ENCODE measurements at regions not wholly inside any gene's neighbourhood (a gene's known extent, or its start where the extent isn't known, plus 50 kb on each side); places are given as distances from the start of the nearest gene placed in this dataset.

GRCh38 chr13:99843872-99844271 is 127.7 kb downstream of the ZIC5 start:
- Histone ChIP-seq H3K9me3 (ENCODE audit: insufficient read depth, low read length, severe bottlenecking) (no peaks in the 10 kb centered on the region), H3K27ac (ENCODE audit: low read length) (no peak overlapping the region), H3K9ac (ENCODE audit: low read depth, low read length) (no peak overlapping the region), H3K27me3 (ENCODE audit: insufficient read depth, low read length, poor library complexity) (no peaks in the 10 kb centered on the region), H3K4me1 (ENCODE audit: insufficient read depth, low read length) (no peaks in the 10 kb centered on the region), H3K36me3 (ENCODE audit: insufficient read depth, low read length) (no peaks in the 10 kb centered on the region), H3K79me2 (ENCODE audit: insufficient read depth, low read length) (no peaks in the 10 kb centered on the region), H2AFZ (ENCODE audit: low read depth, low read length) (no peak overlapping the region), H3K4me2 (ENCODE audit: insufficient read depth, low read length) (no peak overlapping the region), H3K4me3 (ENCODE audit: low read depth in 1 of 2, low read length in 2 of 2) (no peak overlapping the region), H4K20me1 (ENCODE audit: insufficient read depth, low read length) (no peaks in the 10 kb centered on the region)
- DNase-seq = no peak
- ATAC-seq (ENCODE audit: insufficient read depth, low read depth) = no peak
- TF ChIP-seq, protein P1, sequence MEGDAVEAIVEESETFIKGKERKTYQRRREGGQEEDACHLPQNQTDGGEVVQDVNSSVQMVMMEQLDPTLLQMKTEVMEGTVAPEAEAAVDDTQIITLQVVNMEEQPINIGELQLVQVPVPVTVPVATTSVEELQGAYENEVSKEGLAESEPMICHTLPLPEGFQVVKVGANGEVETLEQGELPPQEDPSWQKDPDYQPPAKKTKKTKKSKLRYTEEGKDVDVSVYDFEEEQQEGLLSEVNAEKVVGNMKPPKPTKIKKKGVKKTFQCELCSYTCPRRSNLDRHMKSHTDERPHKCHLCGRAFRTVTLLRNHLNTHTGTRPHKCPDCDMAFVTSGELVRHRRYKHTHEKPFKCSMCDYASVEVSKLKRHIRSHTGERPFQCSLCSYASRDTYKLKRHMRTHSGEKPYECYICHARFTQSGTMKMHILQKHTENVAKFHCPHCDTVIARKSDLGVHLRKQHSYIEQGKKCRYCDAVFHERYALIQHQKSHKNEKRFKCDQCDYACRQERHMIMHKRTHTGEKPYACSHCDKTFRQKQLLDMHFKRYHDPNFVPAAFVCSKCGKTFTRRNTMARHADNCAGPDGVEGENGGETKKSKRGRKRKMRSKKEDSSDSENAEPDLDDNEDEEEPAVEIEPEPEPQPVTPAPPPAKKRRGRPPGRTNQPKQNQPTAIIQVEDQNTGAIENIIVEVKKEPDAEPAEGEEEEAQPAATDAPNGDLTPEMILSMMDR (IDR thresholded peaks at IDR 0.05; ENCODE audit: borderline replicate concordance, extremely low read depth, low read length, poor library complexity, severe bottlenecking) = no peak

- H3K79me2 ChIP-seq (ENCODE audit: insufficient read depth, low read length) = no peaks in the 10 kb centered on the region
- no peak overlapping the region for H3K27ac ChIP-seq (ENCODE audit: low read length)
- H3K9me3 ChIP-seq (ENCODE audit: insufficient read depth, low read length, severe bottlenecking) = no peaks in the 10 kb centered on the region
- TF ChIP-seq EZH2 (IDR thresholded peaks at IDR 0.05; ENCODE audit: borderline replicate concordance, low read depth, low read length, severe bottlenecking) = no peak
- TF ChIP-seq, protein P1 (IDR thresholded peaks at IDR 0.05; ENCODE audit: borderline replicate concordance, extremely low read depth, low read length, poor library complexity, severe bottlenecking) = no peak
- no peak overlapping the region for H2AFZ ChIP-seq (ENCODE audit: low read depth, low read length)
- no peak overlapping the region for H3K9ac ChIP-seq (ENCODE audit: low read depth, low read length)
- H3K4me3 ChIP-seq (ENCODE audit: low read depth in 1 of 2, low read length in 2 of 2) = no peak overlapping the region
- no peak overlapping the region for H3K4me2 ChIP-seq (ENCODE audit: insufficient read depth, low read length)
- ATAC-seq (ENCODE audit: insufficient read depth, low read depth) (no peak), DNase-seq (no peak)
- H3K4me1 ChIP-seq (ENCODE audit: insufficient read depth, low read length) = no peaks in the 10 kb centered on the region
- no peaks in the 10 kb centered on the region for H3K27me3 ChIP-seq (ENCODE audit: insufficient read depth, low read length, poor library complexity)
- H3K36me3 ChIP-seq (ENCODE audit: insufficient read depth, low read length) = no peaks in the 10 kb centered on the region
- no peaks in the 10 kb centered on the region for H4K20me1 ChIP-seq (ENCODE audit: insufficient read depth, low read length)
These were observed 129.2 kb downstream of the ZIC5 start for GRCh38 chr13:99842405-99842804.

DNA sequence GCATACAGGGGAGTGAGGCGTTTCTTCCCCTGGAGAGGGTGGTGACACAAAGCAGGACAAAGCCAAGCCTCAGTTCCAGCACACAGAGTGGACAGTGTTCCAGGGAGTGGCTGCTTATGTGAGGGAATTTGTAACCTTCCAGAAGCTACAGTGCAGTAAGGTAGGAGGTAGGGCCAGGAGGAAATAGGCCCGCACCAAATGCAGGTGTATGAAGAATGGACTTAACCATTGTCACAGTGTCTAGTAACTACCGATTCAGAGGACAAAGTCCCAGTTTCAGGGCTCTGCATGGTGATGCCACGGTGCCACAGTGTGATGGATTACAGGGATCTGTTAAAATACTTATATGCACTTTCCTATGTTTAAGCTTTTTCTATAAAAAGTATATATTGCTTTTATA is 135.3 kb downstream of the ZIC5 start:
- no peak overlapping the region for H3K4me2 ChIP-seq (ENCODE audit: insufficient read depth, low read length)
- H3K9ac ChIP-seq (ENCODE audit: low read depth, low read length) = no peak overlapping the region
- H3K36me3 ChIP-seq (ENCODE audit: insufficient read depth, low read length) = no peaks in the 10 kb centered on the region
- no peaks in the 10 kb centered on the region for H3K9me3 ChIP-seq (ENCODE audit: insufficient read depth, low read length, severe bottlenecking)
- H3K27me3 ChIP-seq (ENCODE audit: insufficient read depth, low read length, poor library complexity) = no peaks in the 10 kb centered on the region
- no peak overlapping the region for H3K27ac ChIP-seq (ENCODE audit: low read length)
- H2AFZ ChIP-seq (ENCODE audit: low read depth, low read length) = no peak overlapping the region
- ATAC-seq (ENCODE audit: insufficient read depth, low read depth) = no peak
- DNase-seq = no peak
- TF ChIP-seq EZH2 (IDR thresholded peaks at IDR 0.05; ENCODE audit: borderline replicate concordance, low read depth, low read length, severe bottlenecking) = no peak
- TF ChIP-seq, protein P1 (IDR thresholded peaks at IDR 0.05; ENCODE audit: borderline replicate concordance, extremely low read depth, low read length, poor library complexity, severe bottlenecking) = no peak
- no peak overlapping the region for H3K4me3 ChIP-seq (ENCODE audit: low read depth in 1 of 2, low read length in 2 of 2)
- no peaks in the 10 kb centered on the region for H3K79me2 ChIP-seq (ENCODE audit: insufficient read depth, low read length)
- no peaks in the 10 kb centered on the region for H4K20me1 ChIP-seq (ENCODE audit: insufficient read depth, low read length)
- H3K4me1 ChIP-seq (ENCODE audit: insufficient read depth, low read length) = no peaks in the 10 kb centered on the region

- H2AFZ ChIP-seq (ENCODE audit: low read depth, low read length) = no peak overlapping the region
- TF ChIP-seq EZH2 (IDR thresholded peaks at IDR 0.05; ENCODE audit: borderline replicate concordance, low read depth, low read length, severe bottlenecking) = no peak
- TF ChIP-seq, protein P1 (IDR thresholded peaks at IDR 0.05; ENCODE audit: borderline replicate concordance, extremely low read depth, low read length, poor library complexity, severe bottlenecking) = no peak
- H3K4me2 ChIP-seq (ENCODE audit: insufficient read depth, low read length) = no peak overlapping the region
- no peak overlapping the region for H3K9ac ChIP-seq (ENCODE audit: low read depth, low read length)
- ATAC-seq (ENCODE audit: insufficient read depth, low read depth) (no peak), DNase-seq (no peak)
- no peaks in the 10 kb centered on the region for H3K9me3 ChIP-seq (ENCODE audit: insufficient read depth, low read length, severe bottlenecking)
- H3K79me2 ChIP-seq (ENCODE audit: insufficient read depth, low read length) = no peaks in the 10 kb centered on the region
- H3K27me3 ChIP-seq (ENCODE audit: insufficient read depth, low read length, poor library complexity) = no peaks in the 10 kb centered on the region
- no peaks in the 10 kb centered on the region for H4K20me1 ChIP-seq (ENCODE audit: insufficient read depth, low read length)
- H3K27ac ChIP-seq (ENCODE audit: low read length) = no peak overlapping the region
- no peaks in the 10 kb centered on the region for H3K4me1 ChIP-seq (ENCODE audit: insufficient read depth, low read length)
- no peak overlapping the region for H3K4me3 ChIP-seq (ENCODE audit: low read depth in 1 of 2, low read length in 2 of 2)
- H3K36me3 ChIP-seq (ENCODE audit: insufficient read depth, low read length) = no peaks in the 10 kb centered on the region
These were observed 136.1 kb downstream of the ZIC5 start for GRCh38 chr13:99835442-99835841.
